B cell (primary cell): ENCODE measurements at regions not wholly inside any gene's neighbourhood (a gene's known extent, or its start where the extent isn't known, plus 50 kb on each side); places are given as distances from the start of the nearest gene placed in this dataset.

Source experiments
- ATAC-seq: fragments of 200-7000 bp; cut with Tn5 transposase; one replicate; pipeline ENCODE4 v1.10.0; 2021; ENCODE audit warnings: low read depth, mild to moderate bottlenecking, moderate number of reproducible peaks, moderate library complexity
- CTCF ChIA-PET: fragments of 350-600 bp; sonication (Branson Sonifier 250); formaldehyde crosslinking; loops from one replicate; lab custom pipeline; 2021; ENCODE audit warnings: antibody characterized with exemption, inconsistent platforms; lab: Charles Lee
- POLR2A ChIA-PET: fragments of 350-600 bp; sonication (Branson Sonifier 250); formaldehyde crosslinking; loops from one replicate; lab custom pipeline; 2021; ENCODE audit warnings: antibody characterized with exemption; lab: Charles Lee
- DNase-seq: peaks from one replicate; pipeline ENCODE4 v3.0.0; 2013
- H2AFZ ChIP-seq: 2 replicates; pipeline ENCODE4 v1.6.1; 2012; ENCODE audit warnings: mild to moderate bottlenecking, low read depth, low read length; ENCODE audit not compliant: insufficient read depth, poor library complexity, severe bottlenecking
- H3K27ac ChIP-seq, 2 donors: 1 replicate in 1 of 2; 2 replicates in 1 of 2; pipeline ENCODE4 v1.5.1; 2012 to 2013; ENCODE audit warnings: low read length in 2 of 2, mild to moderate bottlenecking in 2 of 2, moderate library complexity in 1 of 2
- H3K27me3 ChIP-seq, 4 experiments: fragments of 200-600 bp in 1 of 4; sonication (generic) in 1 of 4; replicated peaks in 1 of 4; 1 replicate in 2 of 4; 2 replicates in 2 of 4; pipeline versions ENCODE4 v1.6.1 to v1.7.0; 2013 to 2016; ENCODE audit warnings: low read length in 3 of 4, mild to moderate bottlenecking in 2 of 4, mixed read lengths in 1 of 4, moderate library complexity in 1 of 4; ENCODE audit not compliant: insufficient read depth in 4 of 4, control insufficient read depth in 3 of 4; ENCODE audit errors: control extremely low read depth in 1 of 4
- H3K36me3 ChIP-seq, 2 experiments: replicated peaks in 1 of 2; 1 replicate in 1 of 2; 2 replicates in 1 of 2; pipeline versions ENCODE4 v1.6.1 to v1.7.1; 2013; ENCODE audit warnings: low read length in 1 of 2; ENCODE audit not compliant: insufficient read depth in 2 of 2, control insufficient read depth in 1 of 2; ENCODE audit errors: control extremely low read depth in 1 of 2, extremely low read depth in 1 of 2
- H3K4me1 ChIP-seq, 2 donors: fragments of 200-600 bp in 1 of 2; sonication (generic) in 1 of 2; 1 replicate in 1 of 2; 2 replicates in 1 of 2; pipeline versions ENCODE4 v1.5.1 to v1.6.1; 2013 to 2017; ENCODE audit warnings: low read length in 2 of 2; ENCODE audit not compliant: control insufficient read depth in 2 of 2, insufficient read depth in 2 of 2
- H3K4me2 ChIP-seq: replicated peaks from 2 replicates; pipeline ENCODE3; 2012; ENCODE audit warnings: mild to moderate bottlenecking, low read depth, low read length; ENCODE audit not compliant: poor library complexity, severe bottlenecking
- H3K4me3 ChIP-seq, 5 experiments: fragments of 200-600 bp in 1 of 5; sonication (generic) in 1 of 5; 1 replicate in 3 of 5; 2 replicates in 2 of 5; pipeline versions ENCODE4 v1.5.1 to v1.7.0; 2011 to 2016; ENCODE audit warnings: low read length in 4 of 5, mild to moderate bottlenecking in 4 of 5, low read depth in 2 of 5, control low read depth in 1 of 5, moderate library complexity in 1 of 5; ENCODE audit not compliant: insufficient read depth in 1 of 5; ENCODE audit errors: control extremely low read depth in 1 of 5, extremely low read depth in 1 of 5
- H3K79me2 ChIP-seq: fragments of 200-600 bp; sonication (generic); one replicate; pipeline ENCODE4 v1.6.0; 2016; ENCODE audit warnings: low read length; ENCODE audit not compliant: control insufficient read depth, insufficient read depth
- H3K9ac ChIP-seq: fragments of 200-600 bp; sonication (generic); 2 replicates; pipeline ENCODE4 v1.6.1; 2017; ENCODE audit warnings: mild to moderate bottlenecking, low read length, moderate library complexity
- H3K9me3 ChIP-seq, 3 donors: one replicate each; pipeline versions ENCODE4 v1.6.1 to v1.7.1; 2013; ENCODE audit warnings: low read length in 2 of 3; ENCODE audit not compliant: control insufficient read depth in 2 of 3, insufficient read depth in 1 of 3; ENCODE audit errors: control extremely low read depth in 1 of 3
- H4K20me1 ChIP-seq: 2 replicates; pipeline ENCODE4 v1.6.0; 2012; ENCODE audit warnings: mild to moderate bottlenecking, low read length; ENCODE audit not compliant: insufficient read depth, control insufficient read depth, poor library complexity, severe bottlenecking
- H3K27ac Mint-ChIP-seq: one replicate; pipeline ENCODE4 v1.8.0; 2021; ENCODE audit warnings: mixed read lengths
- H3K27me3 Mint-ChIP-seq: one replicate; pipeline ENCODE4 v1.8.0; 2021; ENCODE audit warnings: mixed read lengths
- H3K4me1 Mint-ChIP-seq: one replicate; pipeline ENCODE4 v1.8.0; 2021; ENCODE audit warnings: mixed read lengths
- H3K4me3 Mint-ChIP-seq: one replicate; pipeline ENCODE4 v1.8.0; 2021; ENCODE audit warnings: mixed read lengths
- H3K9me3 Mint-ChIP-seq: one replicate; pipeline ENCODE4 v1.8.0; 2022; ENCODE audit warnings: mixed read lengths; ENCODE audit not compliant: insufficient read depth
- EZH2 ChIP-seq: IDR thresholded peaks from 2 replicates; pipeline ENCODE4 v1.6.1; 2012; ENCODE audit warnings: borderline replicate concordance, low read depth, mild to moderate bottlenecking, moderate library complexity, low read length; ENCODE audit not compliant: insufficient read depth, poor library complexity, severe bottlenecking
- WGBS: methylation state at CpG from one replicate; pipeline ENCODE4 v1.1.5; 2013; ENCODE audit warnings: missing lambda C conversion rate; ENCODE audit not compliant: insufficient coverage; 5-methylcytosine and 5-hydroxymethylcytosine counted together
- intact Hi-C: fragments of 100-400 bp; cut with micrococcal nuclease; formaldehyde crosslinking; loops from one replicate; pipeline ENCODE4 v1.10.0; 2022
- TF ChIP-seq, protein P1 (sequence below): fragments of 200-600 bp; IDR thresholded peaks from one replicate; pipeline ENCODE4 v1.8.0; 2022; ENCODE audit warnings: antibody characterized with exemption, mild to moderate bottlenecking

DNA sequence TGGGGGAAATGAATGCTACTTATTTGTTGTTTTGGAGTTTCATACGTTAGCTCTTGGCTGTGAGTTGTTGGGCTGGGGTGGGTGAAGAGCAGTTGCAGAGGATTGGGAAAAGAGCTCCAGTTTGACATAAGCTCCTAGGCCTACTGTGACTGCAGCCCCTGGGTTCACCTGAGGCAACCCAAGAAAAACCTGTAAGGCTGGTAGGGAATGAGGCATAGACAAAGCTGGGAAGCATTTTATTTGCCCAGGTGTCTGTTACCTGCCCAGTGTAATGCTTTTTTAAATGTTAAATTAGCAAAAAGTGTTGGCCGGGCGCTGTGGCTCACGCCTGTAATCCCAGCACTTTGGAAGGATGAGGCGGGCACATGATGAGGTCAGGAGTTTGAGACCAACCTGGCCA, 160.0 kb downstream of the FHIP1A start:
- intact Hi-C loops: no loop called here
- Histone ChIP-seq H3K27ac (no peak overlapping the region), H2AFZ (no peak overlapping the region), H3K36me3 (no peaks in the 10 kb centered on the region), H3K79me2 (no peaks in the 10 kb centered on the region), H3K4me3 (no peak overlapping the region), H3K9me3 (no peaks in the 10 kb centered on the region), H3K4me1 (peaks cover 4 to 9% of the 10 kb centered on the region in 2 donors), H3K27me3 (peaks cover 0 to 11% (median 6%) of the 10 kb centered on the region in 4 experiments), H3K4me2 (no peak overlapping the region), H3K9ac (no peak overlapping the region), H4K20me1 (no peaks in the 10 kb centered on the region)
- POLR2A ChIA-PET: no interaction called here
- TF ChIP-seq EZH2: no peak
- TF ChIP-seq, protein P1, sequence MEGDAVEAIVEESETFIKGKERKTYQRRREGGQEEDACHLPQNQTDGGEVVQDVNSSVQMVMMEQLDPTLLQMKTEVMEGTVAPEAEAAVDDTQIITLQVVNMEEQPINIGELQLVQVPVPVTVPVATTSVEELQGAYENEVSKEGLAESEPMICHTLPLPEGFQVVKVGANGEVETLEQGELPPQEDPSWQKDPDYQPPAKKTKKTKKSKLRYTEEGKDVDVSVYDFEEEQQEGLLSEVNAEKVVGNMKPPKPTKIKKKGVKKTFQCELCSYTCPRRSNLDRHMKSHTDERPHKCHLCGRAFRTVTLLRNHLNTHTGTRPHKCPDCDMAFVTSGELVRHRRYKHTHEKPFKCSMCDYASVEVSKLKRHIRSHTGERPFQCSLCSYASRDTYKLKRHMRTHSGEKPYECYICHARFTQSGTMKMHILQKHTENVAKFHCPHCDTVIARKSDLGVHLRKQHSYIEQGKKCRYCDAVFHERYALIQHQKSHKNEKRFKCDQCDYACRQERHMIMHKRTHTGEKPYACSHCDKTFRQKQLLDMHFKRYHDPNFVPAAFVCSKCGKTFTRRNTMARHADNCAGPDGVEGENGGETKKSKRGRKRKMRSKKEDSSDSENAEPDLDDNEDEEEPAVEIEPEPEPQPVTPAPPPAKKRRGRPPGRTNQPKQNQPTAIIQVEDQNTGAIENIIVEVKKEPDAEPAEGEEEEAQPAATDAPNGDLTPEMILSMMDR: no peak
- H3K4me3 Mint-ChIP-seq: no peak overlapping the region
- no peak overlapping the region for H3K27ac Mint-ChIP-seq
- no peak for ATAC-seq
- no peak for DNase-seq
- peaks cover 9% of the 10 kb centered on the region for H3K4me1 Mint-ChIP-seq
- no peaks in the 10 kb centered on the region for H3K9me3 Mint-ChIP-seq
- CTCF ChIA-PET: no interaction called here
- H3K27me3 Mint-ChIP-seq: peaks cover 32% of the 10 kb centered on the region
- WGBS: 89% methylated on average over 1 of the region's 5 CpGs

DNA sequence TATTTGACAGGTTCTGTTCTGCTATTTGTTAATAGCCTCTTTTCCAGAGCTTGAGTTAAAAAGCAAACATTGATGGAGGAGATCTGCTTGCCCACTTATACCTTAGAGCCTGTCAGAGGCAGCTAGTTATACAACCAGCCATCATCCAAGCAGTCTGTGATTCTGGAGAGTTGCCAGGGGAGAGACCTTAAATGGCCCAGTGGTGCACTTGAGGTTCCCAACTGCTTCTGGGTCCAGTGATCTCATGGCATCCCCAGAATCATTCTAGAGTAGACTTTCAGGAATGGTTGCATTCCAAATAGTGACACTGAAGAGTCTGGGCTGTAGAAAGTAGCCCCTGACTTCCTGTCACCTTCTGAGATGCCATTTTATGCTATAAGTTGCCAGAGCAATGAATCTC, 160.7 kb downstream of the FHIP1A start:
- no peak overlapping the region for H3K4me3 Mint-ChIP-seq
- no peak for DNase-seq
- Histone ChIP-seq H3K27me3 (peaks cover 0 to 11% (median 6%) of the 10 kb centered on the region in 4 experiments), H3K4me2 (no peak overlapping the region), H3K9me3 (no peaks in the 10 kb centered on the region), H3K4me1 (peaks cover 4 to 9% of the 10 kb centered on the region in 2 donors), H3K4me3 (no peak overlapping the region), H3K36me3 (no peaks in the 10 kb centered on the region), H3K9ac (no peak overlapping the region), H3K27ac (no peak overlapping the region), H3K79me2 (no peaks in the 10 kb centered on the region), H2AFZ (no peak overlapping the region), H4K20me1 (no peaks in the 10 kb centered on the region)
- TF ChIP-seq EZH2: no peak
- TF ChIP-seq, protein P1: no peak
- H3K4me1 Mint-ChIP-seq: peaks cover 9% of the 10 kb centered on the region
- no peaks in the 10 kb centered on the region for H3K9me3 Mint-ChIP-seq
- peaks cover 27% of the 10 kb centered on the region for H3K27me3 Mint-ChIP-seq
- POLR2A ChIA-PET: no interaction called here
- intact Hi-C loops: no loop called here
- CTCF ChIA-PET: no interaction called here
- ATAC-seq: no peak
- H3K27ac Mint-ChIP-seq: no peak overlapping the region
